HCT116 (cell line): ENCODE measurements at regions not wholly inside any gene's neighbourhood (a gene's known extent, or its start where the extent isn't known, plus 50 kb on each side); places are given as distances from the start of the nearest gene placed in this dataset.

Experiments
- CEBPB ChIP-seq: IDR thresholded peaks from 2 replicates; pipeline ENCODE4 v1.6.1; 2012; ENCODE audit warnings: low read depth
- CTCF ChIP-seq, 3 experiments: fragments of 200-600 bp in 1 of 3; sonication (generic) in 1 of 3; IDR thresholded peaks in 2 of 3; conservative IDR thresholded peaks in 1 of 3; 2 replicates each; pipeline ENCODE4 v1.5.1; 2012 to 2017; ENCODE audit warnings: low read depth in 2 of 3, low read length in 2 of 3, antibody characterized with exemption in 1 of 3, borderline replicate concordance in 1 of 3, control low read depth in 1 of 3, mild to moderate bottlenecking in 1 of 3, mixed read lengths in 1 of 3, mixed run types in 1 of 3, moderate library complexity in 1 of 3; ENCODE audit not compliant: insufficient read depth in 1 of 3
- EZH2 ChIP-seq: fragments of 200-600 bp; sonication (generic); IDR thresholded peaks from 2 replicates; pipeline ENCODE4 v1.6.1; 2017; ENCODE audit warnings: antibody characterized with exemption, mixed run types
- EZH2phosphoT487 ChIP-seq: fragments of 200-600 bp; IDR thresholded peaks from 2 replicates; pipeline ENCODE4 v1.6.1; 2018; ENCODE audit warnings: antibody characterized with exemption, borderline replicate concordance
- JUND ChIP-seq: IDR thresholded peaks from 2 replicates; pipeline ENCODE4 v1.6.1; 2012
- POLR2A ChIP-seq: IDR thresholded peaks from 2 replicates; pipeline ENCODE4 v1.7.0; 2011; ENCODE audit warnings: borderline replicate concordance; ENCODE audit not compliant: insufficient read depth, insufficient read length; ENCODE audit errors: extremely low read depth
- POLR2AphosphoS5 ChIP-seq: IDR thresholded peaks from 2 replicates; pipeline ENCODE4 v1.6.1; 2011; ENCODE audit warnings: mild to moderate bottlenecking, low read depth, low read length, moderate library complexity
- RAD21 ChIP-seq: IDR thresholded peaks from 2 replicates; pipeline ENCODE4 v1.6.1; 2012; ENCODE audit warnings: low read depth, mild to moderate bottlenecking
- REST ChIP-seq: IDR thresholded peaks from 2 replicates; pipeline ENCODE4 v1.6.1; 2012; ENCODE audit warnings: low read depth
- SRF ChIP-seq: IDR thresholded peaks from 2 replicates; pipeline ENCODE4 v1.6.1; 2012; ENCODE audit warnings: low read depth
- YY1 ChIP-seq: IDR thresholded peaks from 2 replicates; pipeline ENCODE4 v1.6.1; 2011; ENCODE audit warnings: low read length, low read depth, moderate library complexity, mild to moderate bottlenecking; ENCODE audit not compliant: insufficient replicate concordance; ENCODE audit errors: extremely low read depth
- ZFX ChIP-seq: fragments of 450-650 bp; IDR thresholded peaks from 2 replicates; pipeline ENCODE4 v1.6.1; 2017
- TF ChIP-seq, protein P1 (sequence below): IDR thresholded peaks from 2 replicates; pipeline ENCODE4 v1.6.1; 2012

DNA sequence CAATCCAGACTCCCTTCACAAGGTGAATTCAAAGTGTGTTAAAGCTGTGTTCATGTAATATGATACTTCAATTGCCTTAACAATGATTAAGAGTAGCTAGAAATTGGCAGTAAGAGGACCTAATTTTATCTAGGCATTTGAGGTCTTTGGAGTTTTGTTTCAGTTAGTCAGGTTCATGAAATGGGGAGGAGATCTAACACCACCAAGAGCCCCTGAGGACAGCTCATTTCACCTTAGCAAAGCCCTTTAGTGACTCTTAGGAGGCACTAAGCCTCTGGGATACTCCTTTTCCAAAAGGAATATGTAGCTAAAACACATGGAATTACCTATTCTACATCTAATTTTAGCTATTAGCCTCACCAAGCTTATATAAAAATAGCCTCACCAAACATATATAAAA lies 716.5 kb upstream of the RAB6C start:
- TF ChIP-seq POLR2AphosphoS5 (no peak), CTCF (IDR thresholded peaks at IDR 0.05 in 2 of 3, conservative IDR thresholded peaks at IDR 0.05 in 1 of 3; ENCODE audit: borderline replicate concordance in 1 of 3, insufficient read depth in 1 of 3, low read depth in 2 of 3, low read length in 2 of 3) (no peak), EZH2phosphoT487 (no peak), EZH2 (no peak), REST (no peak), JUND (no peak), CEBPB (no peak), POLR2A (no peak), ZFX (no peak), YY1 (no peak), SRF (no peak), RAD21 (no peak)
- TF ChIP-seq, protein P1, sequence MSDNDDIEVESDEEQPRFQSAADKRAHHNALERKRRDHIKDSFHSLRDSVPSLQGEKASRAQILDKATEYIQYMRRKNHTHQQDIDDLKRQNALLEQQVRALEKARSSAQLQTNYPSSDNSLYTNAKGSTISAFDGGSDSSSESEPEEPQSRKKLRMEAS = no peak
